Right lung (tissue), 2 donors: ENCODE measurements at regions not wholly inside any gene's neighbourhood (a gene's known extent, or its start where the extent isn't known, plus 50 kb on each side); places are given as distances from the start of the nearest gene placed in this dataset.

ENCODE experiments used
- DNase-seq, 2 donors: peaks; one replicate each; pipeline ENCODE4 v3.0.0-alpha.2; 2013

GRCh38 chr5:109468737-109469420 is 59.1 kb upstream of the PJA2 start:
- peak; percentile 95 to 97 for DNase-seq

- DNase-seq, result no peak
These were observed 58.5 kb upstream of the PJA2 start for GRCh38 chr5:109468288-109468676.

GRCh38 chr5:109467058-109467457 is 57.3 kb upstream of the PJA2 start:
- no peak for DNase-seq
